AG04450 (cell line): ENCODE measurements at regions not wholly inside any gene's neighbourhood (a gene's known extent, or its start where the extent isn't known, plus 50 kb on each side); places are given as distances from the start of the nearest gene placed in this dataset.

Source experiments
- CTCF ChIA-PET: fragments of 300-600, 350-600 bp; formaldehyde crosslinking; extraction: SDS; loops from one replicate; lab custom pipeline; 2022; ENCODE audit warnings: antibody characterized with exemption, inconsistent platforms; lab: Charles Lee
- POLR2A ChIA-PET: fragments of 350-600 bp; formaldehyde crosslinking; extraction: SDS; loops from one replicate; lab custom pipeline; 2021; ENCODE audit warnings: antibody characterized with exemption, inconsistent platforms; lab: Yijun Ruan, JAX
- DNase-seq: peaks from one replicate; pipeline ENCODE4 v3.0.0-alpha.2; 2011; ENCODE audit warnings: low read depth, low spot score
- H3K27ac ChIP-seq: one replicate; pipeline ENCODE4 v1.5.1; 2012; ENCODE audit warnings: low read depth, low read length, control low read depth
- H3K27me3 ChIP-seq: one replicate; pipeline ENCODE4 v1.6.0; 2012; ENCODE audit warnings: low read length; ENCODE audit not compliant: control insufficient read depth, insufficient read depth
- H3K4me3 ChIP-seq: 2 replicates; pipeline ENCODE4 v1.5.1; 2011; ENCODE audit warnings: mild to moderate bottlenecking, low read depth, low read length, control low read depth
- H3K9me3 ChIP-seq: 2 replicates; pipeline ENCODE4 v1.5.1; 2012; ENCODE audit warnings: low read length; ENCODE audit not compliant: control insufficient read depth, insufficient read depth
- CTCF ChIP-seq: IDR thresholded peaks from 2 replicates; pipeline ENCODE4 v1.5.1; 2011; ENCODE audit warnings: low read depth, low read length, control low read depth, inconsistent platforms

GRCh38 chr2:186950694-186951093 is 101.7 kb upstream of the ZSWIM2 start:
- DNase-seq, result no peak
- no peaks in the 10 kb centered on the region for H3K9me3 ChIP-seq
- POLR2A ChIA-PET, result no interaction called here
- no peak overlapping the region for H3K4me3 ChIP-seq
- TF ChIP-seq CTCF, result no peak
- no peaks in the 10 kb centered on the region for H3K27me3 ChIP-seq
- H3K27ac ChIP-seq, result peak overlapping the region; percentile 11
- CTCF ChIA-PET, result interaction anchor here (0.6 kb wide), 1 partner anchor 37 kb away, joined by 3 read pairs; no protein-coding TSS in a partner anchor

GRCh38 chr2:186949726-186950256 is 100.8 kb upstream of the ZSWIM2 start:
- ChIA-PET POLR2A (no interaction called here), CTCF (no interaction called here)
- H3K27me3 ChIP-seq, result no peaks in the 10 kb centered on the region
- H3K9me3 ChIP-seq, result no peaks in the 10 kb centered on the region
- DNase-seq, result no peak
- TF ChIP-seq CTCF, result no peak
- no peak overlapping the region for H3K27ac ChIP-seq
- H3K4me3 ChIP-seq, result no peak overlapping the region

- no peak for DNase-seq
- ChIA-PET POLR2A (no interaction called here), CTCF (no interaction called here)
- Histone ChIP-seq H3K9me3 (no peaks in the 10 kb centered on the region), H3K27me3 (no peaks in the 10 kb centered on the region), H3K27ac (no peak overlapping the region), H3K4me3 (no peak overlapping the region)
- TF ChIP-seq CTCF, result no peak
Observed at GRCh38 chr2:186947516-186947915, 98.5 kb upstream of the ZSWIM2 start.

- no peaks in the 10 kb centered on the region for H3K27me3 ChIP-seq
- H3K27ac ChIP-seq, result no peak overlapping the region
- DNase-seq, result no peak
- ChIA-PET CTCF (no interaction called here), POLR2A (no interaction called here)
- no peak for TF ChIP-seq CTCF
- no peak overlapping the region for H3K4me3 ChIP-seq
- H3K9me3 ChIP-seq, result no peaks in the 10 kb centered on the region
Observed at GRCh38 chr2:186946896-186947467, 98.0 kb upstream of the ZSWIM2 start.

- Histone ChIP-seq H3K4me3 (no peak overlapping the region), H3K27ac (no peak overlapping the region), H3K27me3 (peaks cover 2% of the 10 kb centered on the region), H3K9me3 (no peaks in the 10 kb centered on the region)
- ChIA-PET CTCF (no interaction called here), POLR2A (no interaction called here)
- no peak for DNase-seq
- TF ChIP-seq CTCF, result no peak
Observed at GRCh38 chr2:186941853-186942252, 92.9 kb upstream of the ZSWIM2 start.
